Sigmoid colon (tissue), 4 donors: ENCODE measurements at regions not wholly inside any gene's neighbourhood (a gene's known extent, or its start where the extent isn't known, plus 50 kb on each side); places are given as distances from the start of the nearest gene placed in this dataset.
"Not testable (repeated sequence)": the region's sequence is repeated elsewhere in the genome, so short reads cannot be mapped to it uniquely, and the experiment has no call there.

Source experiments
- POLR2A ChIP-seq, 2 donors: fragments of 450-650 bp; IDR thresholded peaks; one replicate each; pipeline ENCODE4 v1.6.1; 2016; ENCODE audit warnings: antibody characterized with exemption in 2 of 2, mild to moderate bottlenecking in 2 of 2, moderate library complexity in 2 of 2
- POLR2AphosphoS5 ChIP-seq, 4 donors: sonication (generic); formaldehyde crosslinking; IDR thresholded peaks; one replicate each; pipeline ENCODE4 v1.6.1; 2017; ENCODE audit warnings: antibody characterized with exemption in 4 of 4
- TF ChIP-seq, protein P1 (sequence below), 4 experiments: fragments of 450-650 bp in 3 of 4; fragments of 200-600 bp in 1 of 4; IDR thresholded peaks; one replicate each; pipeline ENCODE4 v1.5.1; 2016 to 2019; ENCODE audit warnings: antibody characterized with exemption in 4 of 4, mild to moderate bottlenecking in 3 of 4, moderate library complexity in 2 of 4

DNA sequence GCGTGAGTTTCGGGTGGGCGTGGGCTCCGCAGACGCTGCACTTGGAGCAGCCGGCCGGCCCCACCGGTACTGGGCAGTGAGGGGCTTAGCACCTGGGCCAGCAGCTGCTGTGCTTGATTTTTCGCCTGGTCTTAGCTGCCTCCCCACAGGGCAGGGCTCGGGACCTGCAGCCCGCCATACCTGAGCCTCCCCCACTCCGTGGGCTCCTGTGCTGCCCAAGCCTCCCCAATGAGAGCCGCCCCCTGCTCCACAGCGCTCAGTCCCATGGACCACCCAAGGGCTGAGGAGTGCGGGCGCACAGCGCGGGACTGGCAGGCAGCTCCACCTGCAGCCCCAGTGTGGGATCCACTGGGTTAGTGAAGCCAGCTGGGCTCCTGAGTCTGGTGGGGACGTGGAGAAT is 546.7 kb upstream of the ROBO1 start:
- TF ChIP-seq, protein P1, sequence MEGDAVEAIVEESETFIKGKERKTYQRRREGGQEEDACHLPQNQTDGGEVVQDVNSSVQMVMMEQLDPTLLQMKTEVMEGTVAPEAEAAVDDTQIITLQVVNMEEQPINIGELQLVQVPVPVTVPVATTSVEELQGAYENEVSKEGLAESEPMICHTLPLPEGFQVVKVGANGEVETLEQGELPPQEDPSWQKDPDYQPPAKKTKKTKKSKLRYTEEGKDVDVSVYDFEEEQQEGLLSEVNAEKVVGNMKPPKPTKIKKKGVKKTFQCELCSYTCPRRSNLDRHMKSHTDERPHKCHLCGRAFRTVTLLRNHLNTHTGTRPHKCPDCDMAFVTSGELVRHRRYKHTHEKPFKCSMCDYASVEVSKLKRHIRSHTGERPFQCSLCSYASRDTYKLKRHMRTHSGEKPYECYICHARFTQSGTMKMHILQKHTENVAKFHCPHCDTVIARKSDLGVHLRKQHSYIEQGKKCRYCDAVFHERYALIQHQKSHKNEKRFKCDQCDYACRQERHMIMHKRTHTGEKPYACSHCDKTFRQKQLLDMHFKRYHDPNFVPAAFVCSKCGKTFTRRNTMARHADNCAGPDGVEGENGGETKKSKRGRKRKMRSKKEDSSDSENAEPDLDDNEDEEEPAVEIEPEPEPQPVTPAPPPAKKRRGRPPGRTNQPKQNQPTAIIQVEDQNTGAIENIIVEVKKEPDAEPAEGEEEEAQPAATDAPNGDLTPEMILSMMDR (IDR thresholded peaks at IDR 0.05), result not testable (repeated sequence)
- not testable (repeated sequence) for TF ChIP-seq POLR2A, POLR2AphosphoS5 (IDR thresholded peaks at IDR 0.05)
